DMS53 (cell line): ENCODE measurements at regions not wholly inside any gene's neighbourhood (a gene's known extent, or its start where the extent isn't known, plus 50 kb on each side); places are given as distances from the start of the nearest gene placed in this dataset.

Source experiments
- DNase-seq: peaks from one replicate; lab custom pipeline; 2025; lab: John Stamatoyannopoulos, UW

DNA sequence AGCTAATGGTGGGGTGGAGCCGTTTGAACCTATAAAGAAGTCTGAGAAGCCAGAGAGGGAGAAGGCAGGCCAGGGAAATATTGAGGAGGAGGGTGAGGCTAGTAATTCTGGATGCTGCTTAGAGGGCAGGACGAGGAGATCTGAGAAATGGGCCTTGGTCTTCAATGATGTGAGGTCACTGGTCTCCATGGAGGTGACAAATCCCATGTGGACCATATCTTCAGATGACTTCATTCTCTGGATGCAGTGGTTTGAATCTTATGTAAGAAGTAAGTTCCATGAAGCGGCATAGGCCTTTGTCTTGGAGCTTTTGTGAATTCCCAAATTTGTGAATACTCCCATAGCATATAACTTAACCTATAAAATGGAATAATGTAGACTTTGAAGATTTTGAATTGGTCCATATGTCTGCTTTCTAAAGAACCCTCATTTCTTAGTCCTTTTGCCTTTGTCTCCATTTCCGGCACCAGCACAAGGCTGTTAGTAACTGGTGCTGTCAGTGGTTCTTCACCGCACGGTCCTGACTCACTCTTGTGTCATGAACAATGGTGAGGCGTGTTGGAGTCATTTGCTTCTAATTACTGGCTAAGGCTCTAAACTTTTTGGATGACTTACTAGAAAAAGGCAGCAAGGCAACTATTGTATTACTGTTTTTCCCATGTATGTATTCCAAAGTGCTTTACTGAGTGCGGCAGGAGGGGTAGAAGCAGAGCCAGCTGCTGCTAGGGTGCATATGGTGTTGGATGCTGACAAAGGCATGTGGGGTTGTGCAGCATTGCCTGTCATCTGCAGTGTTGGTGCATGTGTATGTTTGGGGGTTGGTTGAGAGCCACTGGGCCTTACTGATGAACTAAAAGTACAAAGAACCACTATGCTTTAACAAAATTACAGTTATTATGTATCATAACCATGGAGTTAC is 279.3 kb upstream of the C2CD4B start:
- DNase-seq, result no peak

DNA sequence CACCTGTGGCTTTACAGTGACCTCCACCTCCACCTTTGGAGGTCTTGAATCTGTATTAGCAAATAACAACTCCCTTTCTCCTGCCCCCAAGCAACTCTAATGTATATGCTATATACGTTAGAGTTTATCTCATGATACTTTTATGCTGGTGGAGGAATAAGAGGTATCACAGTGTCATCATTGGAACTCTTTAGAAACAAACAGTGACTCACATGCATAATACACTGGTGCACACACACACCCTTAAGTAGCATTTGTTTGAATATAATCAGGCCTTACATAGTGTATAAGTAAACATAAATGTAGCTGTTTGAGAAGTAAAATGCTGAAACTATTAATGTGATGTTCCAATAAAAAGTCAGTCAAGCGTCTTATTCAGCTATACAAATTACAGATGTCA is 280.2 kb upstream of the C2CD4B start:
- peak; percentile 26 for DNase-seq

DNA sequence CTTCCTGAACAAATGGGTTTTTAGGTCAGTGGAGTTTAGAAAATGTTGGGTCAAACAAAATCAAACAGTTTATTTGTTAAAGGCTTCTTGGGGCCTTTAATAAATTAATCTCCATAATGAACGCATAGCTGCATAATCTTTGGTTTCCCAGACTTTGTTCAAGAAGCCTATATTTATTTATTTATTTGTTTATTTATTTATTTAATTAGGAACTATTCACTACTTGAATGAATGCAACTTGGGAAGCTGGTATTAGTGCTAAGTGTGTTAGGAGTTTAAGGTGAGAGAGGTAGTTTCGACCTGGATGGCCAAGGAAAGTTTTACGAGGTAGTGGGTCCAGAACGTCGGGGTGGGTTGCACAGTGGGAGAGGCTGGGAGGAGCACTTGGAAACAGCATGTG is 281.9 kb upstream of the C2CD4B start:
- DNase-seq, result no peak

DNA sequence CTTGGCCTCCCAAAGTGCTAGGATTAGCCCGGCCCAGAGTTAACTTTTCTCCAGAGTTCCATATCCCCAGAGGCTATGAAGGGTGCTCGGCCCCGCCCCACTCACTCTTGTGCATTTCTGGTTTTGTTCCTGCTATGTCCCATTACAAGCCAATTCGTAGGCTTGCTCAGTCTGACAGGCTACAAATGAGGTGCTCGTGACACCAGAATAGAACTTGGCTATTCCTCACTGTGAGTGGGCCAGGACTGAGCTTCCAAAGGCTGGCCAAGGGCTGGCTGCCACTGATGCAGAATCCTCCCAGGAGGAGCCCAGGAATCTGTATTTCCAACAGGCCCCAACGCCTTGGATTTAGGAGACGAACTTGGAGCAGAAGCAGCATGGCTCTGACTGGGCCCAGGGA is 282.7 kb upstream of the C2CD4B start:
- no peak for DNase-seq

DNA sequence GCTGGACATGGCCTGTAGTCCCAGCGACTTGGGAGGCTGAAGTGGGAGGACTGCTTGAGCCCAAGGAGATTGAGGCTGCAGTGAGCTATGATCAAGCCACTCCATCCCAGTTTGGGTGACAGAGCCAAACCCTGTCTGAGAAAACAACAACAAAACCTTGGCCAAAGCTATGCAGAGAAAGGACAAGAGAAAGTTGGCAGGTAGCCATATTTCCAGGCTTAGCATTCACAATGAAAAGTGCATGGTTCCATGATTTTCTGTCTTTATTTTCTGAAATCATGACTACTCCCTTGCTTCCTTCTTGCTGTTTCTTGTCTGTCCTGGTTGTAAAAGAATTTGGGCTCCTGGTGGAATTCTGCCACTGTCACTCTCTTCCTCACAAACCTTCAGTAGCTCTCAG is 284.6 kb upstream of the C2CD4B start:
- DNase-seq, result no peak

DNA sequence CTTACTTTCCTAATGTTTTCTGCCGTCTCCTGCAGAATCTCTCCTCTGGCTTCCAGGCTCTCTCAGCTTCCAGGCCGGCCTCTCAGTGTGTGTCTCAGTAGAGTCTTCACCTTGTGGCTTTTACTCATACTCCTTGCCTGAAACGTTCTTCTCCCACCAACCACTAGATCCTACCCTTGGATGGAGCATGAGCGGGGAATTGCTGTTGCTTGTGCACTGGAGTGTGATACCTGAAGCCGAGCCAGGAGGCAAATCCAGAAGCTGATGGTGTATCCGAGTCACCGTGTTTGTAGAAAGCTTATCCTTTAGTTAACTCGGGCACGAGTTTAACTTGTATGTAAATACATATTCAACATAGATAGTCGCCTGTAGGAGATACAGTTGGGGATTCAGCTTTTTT is 285.0 kb upstream of the C2CD4B start:
- no peak for DNase-seq

DNA sequence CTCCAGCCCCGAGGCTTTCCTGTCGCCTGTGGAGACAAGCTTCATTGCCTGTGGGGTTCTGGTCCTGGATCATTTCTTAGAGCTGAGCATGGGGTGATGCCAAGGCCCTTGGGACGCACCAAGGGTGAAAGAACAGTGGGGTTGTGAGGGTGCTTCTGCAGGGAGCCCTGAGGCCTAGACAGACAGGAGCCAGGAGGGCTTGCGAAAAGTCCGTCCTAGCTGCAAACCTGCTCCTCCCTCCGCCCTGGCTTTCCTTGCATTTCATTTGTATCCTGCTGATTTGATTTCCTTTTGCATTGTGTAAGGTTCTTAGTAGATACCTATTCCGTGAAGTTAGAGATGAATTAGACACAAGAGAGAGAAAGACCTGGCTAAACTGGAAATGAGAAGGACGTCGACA is 286.9 kb upstream of the C2CD4B start:
- no peak for DNase-seq

DNA sequence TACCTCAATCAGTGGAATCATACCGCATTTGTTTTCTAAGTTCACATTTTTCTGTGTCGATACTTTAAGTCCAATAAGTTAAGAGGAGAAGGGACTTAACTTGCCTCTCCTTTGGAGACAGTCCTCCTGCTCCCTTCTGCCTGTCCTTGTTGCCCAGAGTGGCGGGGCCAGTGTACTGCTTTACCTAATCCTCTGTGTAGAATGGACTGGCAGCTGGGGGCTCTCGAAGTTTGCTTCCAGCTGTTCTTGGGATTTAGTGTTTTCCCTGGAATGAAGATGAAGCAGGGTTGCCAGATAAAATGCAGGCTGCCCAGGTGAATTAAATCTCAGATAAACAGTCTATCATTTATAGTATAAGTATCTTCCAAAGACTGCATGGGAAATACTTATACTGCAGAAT is 287.6 kb upstream of the C2CD4B start:
- no peak for DNase-seq

DNA sequence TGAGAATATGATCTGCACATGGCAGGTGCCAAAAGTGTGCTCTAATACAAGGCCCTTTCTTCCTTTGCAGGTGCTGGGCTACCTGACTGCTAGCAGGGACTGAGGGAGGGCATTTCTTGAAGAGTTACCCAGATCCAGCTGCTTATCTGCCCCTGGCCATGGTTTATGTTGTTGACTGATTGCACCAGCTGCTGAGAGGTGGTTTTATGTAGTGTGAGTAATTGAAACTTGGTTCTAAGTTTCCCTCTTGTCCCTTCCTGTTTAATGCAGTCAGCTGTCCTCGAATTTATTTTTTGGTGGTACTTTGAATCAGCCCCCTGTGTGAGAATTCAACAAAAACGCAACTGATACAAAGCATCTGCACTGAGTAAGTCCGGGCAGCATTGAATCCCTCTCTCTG is 288.3 kb upstream of the C2CD4B start:
- no peak for DNase-seq

DNA sequence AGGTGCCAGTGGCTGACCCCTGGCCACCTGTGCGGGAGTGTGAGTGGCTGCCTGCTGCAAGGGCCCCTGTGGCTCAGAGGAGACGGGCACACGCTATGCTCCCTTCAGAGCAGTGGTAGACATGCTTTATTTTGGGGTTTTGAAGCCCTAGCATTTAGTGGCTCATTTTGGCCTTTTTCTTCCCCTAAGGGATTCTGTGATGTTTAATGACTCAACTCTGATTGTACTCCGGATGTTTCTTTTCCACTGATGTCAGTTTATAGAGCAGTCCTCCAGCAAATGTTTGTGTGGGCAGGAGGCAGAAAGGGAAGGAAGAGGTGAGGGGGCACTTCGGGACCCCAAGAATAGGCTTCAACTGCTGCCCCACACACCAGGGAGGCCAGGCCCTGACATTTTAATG is 288.9 kb upstream of the C2CD4B start:
- DNase-seq, result no peak

DNA sequence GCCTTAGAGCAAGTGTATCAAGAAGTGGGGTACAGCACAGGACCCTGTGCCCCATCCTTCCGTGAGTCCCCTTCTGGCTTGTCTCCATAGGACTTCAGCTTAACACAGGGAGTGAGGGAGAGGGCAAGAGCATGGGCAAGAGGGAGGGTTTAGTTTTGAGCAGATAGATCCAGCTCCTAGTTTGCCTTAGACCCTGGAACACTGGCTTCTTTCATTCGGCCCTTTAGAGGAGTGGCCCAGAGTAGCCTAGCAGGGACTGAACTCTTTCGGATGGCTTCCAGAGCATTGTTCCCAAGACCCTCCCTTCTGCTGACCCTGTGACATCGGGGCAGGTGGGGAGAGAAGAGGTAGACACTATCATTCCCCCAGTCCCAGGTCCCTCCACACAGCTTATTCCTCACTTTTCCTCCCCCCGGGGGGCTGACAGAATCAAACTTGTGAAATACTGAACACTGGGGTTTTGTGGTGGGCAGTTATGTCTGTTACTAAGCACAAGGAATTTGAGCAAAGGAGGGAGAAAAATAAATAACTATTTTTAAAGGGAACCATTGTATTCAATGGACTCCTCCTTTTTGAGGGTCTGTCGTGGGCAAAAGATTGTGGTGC is 289.6 kb upstream of the C2CD4B start:
- no peak for DNase-seq

DNA sequence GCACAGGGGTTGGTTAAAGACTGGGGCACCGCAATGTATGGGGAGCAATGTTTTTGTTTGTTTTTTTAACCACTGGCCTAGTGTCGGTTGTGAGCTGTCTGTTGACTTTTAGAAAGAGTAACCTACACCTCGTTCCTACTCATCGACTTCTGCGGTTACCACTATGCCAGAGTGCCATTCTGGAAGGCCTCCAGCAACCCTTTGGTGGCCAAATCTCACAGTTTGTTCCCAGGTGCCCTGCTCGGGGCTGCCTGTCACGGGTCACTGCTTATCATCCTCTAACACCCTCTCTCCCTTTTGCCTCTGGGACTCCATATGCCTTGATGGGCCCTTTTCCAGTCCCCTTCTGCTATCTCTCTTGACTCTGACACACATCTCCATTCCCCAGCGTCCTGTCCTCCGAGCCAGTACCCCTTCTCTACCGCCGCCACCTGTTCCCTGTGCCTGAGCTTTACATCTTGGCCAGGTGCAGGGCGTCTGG is 290.4 kb upstream of the C2CD4B start:
- no peak for DNase-seq

DNA sequence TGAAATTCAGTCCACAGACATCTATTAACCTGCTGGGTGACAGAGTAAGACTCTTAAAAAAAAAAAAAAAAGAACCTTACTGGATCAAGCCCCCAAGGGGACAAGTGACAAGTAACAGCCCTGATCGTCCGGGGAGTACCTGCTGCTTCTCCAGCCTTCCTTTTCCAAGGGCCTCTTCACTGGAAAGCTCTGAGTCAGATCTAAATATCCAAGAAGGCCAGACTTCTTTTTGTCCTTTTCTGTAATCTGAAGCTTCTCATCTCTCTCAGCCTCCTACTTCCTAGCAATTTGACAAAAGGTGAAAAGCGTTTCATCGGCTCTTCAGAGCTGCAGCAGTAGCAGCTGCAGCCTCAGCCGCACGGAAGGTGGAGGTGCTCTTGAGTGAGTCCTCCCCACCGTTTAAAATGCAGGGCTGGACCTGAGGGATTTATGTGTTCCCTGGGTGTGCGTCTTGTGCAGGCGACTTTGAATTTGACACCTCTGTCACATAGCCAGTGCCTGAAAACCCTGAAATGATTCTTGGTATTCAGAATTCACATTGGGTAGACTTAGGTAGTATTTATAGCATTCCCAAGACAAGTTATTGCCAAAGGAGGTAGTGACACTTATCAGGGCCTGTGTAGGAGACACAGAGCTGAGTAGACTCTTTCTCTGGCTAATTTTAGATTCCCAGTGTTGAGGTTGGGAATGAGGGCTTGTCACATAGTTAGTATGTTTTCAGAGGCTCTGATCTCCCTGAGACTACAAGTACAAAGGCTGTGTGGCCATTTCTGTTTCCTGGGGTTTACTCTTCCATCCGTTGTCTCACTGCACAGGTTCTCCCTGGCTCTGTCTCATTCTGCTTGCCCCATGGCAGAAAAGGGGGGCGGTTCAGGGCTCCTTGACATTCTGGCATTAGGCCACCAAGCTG is 291.2 kb upstream of the C2CD4B start:
- DNase-seq, result no peak

DNA sequence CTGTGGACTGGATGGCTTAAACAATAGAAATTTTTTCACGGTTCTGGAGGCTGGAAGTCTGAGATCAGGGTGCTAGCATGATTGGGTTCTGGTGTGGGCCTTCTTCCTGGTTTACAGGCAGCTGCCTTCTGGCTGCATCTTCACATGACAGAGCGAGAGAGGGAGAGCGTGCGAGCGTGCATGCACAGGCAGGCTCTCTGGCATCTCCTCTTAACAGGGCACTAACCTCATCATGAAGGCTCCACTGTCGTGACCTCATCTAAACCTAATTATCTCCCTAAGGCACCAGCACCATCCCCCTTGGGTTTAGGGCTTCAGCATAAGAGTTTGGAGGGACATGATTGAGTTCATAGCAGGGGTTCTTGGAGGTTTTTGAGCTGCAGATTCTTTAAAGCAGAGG is 292.0 kb upstream of the C2CD4B start:
- DNase-seq, result no peak

DNA sequence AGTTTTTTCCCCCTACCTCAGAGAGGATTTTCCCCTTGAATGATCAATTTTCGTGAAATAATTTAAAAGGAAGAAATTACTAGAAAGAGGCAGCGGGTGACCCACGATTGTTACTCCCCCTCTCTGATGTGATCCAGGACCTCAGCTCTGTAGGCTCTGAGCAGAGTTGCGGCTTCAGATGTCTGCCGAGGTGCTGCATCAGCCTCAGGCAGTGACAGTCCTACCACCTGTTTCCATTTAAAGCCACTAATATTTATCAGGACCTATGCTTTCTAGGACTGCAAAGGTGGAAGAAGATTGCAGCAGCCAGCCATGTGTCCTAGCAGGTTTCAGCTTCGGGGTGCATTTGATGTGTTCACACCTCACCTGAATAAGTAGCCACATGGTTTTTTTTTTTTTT is 294.8 kb upstream of the C2CD4B start:
- no peak for DNase-seq

DNA sequence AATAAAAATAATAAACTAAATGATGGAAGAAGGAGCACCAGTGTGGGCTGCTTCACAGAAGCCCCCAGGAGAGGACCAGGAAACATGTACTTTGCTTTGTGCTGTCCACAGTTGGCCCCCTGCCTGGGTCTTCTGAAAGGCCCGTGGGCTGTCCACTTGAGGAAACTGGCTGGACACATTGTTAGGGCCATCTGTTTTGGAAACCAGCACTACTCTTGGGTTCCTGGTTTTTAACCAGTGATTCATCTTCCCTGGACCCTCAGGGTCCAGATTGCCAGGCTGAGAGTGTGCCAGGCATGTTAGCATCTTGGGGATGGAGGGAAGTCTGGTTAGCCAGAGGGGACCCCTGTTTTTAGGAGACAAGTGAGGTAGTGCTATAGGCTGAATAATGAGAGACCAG is 297.2 kb upstream of the C2CD4B start:
- DNase-seq, result no peak

DNA sequence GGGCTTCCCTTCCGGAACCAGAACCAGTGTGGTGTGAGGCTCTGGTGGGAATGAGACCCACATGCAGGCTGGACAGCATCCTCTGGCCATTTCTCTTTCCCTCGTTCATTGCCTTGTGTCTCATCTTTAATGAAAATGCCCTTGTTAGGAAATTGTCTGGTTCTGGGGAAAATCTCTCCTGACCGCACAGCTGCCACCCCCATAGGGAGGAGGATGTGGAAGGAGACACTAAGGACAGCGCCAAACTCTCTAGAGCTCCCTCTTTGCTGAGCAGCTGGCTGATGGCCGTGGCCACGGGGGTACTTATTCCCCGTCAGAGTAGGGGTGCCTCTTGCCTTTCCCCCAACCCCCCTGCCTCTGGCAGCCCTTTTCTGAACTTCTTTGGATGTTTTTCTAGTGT is 297.6 kb upstream of the C2CD4B start:
- DNase-seq, result no peak

DNA sequence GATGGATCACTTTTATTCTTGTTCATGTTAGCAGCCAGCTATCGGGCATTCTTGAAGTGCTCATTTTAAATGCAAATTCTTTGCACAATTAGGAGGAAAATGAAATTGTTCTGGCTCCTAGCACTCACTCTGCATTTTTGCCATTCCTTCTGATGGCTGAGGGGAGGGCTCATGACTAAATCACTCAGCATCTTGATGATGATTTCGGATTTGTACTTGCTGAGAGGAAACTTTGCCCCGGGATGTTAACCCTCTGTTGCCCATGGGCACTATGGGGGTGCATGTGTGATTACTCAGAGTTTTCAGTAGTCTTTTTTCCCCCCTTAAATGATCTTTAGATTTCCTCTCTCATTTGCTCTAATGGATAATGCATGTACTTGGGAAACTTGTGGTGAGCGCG is 299.6 kb upstream of the C2CD4B start:
- no peak for DNase-seq

DNA sequence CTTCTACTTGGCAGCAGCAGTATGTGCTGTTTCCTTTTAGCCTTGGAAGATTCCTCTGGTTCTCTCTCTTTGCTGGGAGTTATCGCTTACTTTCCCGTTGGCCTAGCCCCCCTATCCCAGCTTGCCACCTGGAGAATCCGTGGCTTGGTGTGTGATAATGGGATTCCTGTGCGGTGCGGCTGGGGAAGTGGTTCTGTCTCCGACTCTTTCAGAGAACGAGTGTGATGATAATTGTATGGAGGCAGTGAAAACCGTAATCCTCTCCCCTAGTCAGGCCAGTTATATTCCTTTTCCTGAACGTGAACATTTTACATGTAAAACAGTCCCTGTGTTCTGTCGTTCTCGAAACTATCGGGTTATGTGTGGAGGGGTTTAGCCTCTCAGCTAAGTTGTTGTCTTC is 300.1 kb upstream of the C2CD4B start:
- no peak for DNase-seq

DNA sequence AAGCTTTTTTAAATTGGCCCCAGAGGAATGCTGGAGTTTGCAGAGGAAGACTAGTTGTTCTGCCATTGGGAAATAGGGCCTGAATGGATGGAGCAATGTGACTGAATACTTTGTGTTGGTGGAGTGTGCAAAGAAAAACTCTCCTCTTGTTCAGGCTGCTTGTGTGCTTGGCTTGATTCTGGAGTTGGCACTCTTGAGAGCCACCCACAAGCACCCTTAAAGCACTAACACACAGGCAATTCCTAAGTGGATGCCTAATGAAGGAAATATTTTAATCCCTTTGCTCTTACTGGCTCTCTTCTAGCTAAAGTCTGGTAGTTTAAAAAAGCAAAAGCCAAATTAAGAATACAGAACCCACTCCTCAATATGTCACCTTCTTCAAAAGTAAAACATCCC is 304.4 kb upstream of the C2CD4B start:
- peak; percentile 12 for DNase-seq

DNA sequence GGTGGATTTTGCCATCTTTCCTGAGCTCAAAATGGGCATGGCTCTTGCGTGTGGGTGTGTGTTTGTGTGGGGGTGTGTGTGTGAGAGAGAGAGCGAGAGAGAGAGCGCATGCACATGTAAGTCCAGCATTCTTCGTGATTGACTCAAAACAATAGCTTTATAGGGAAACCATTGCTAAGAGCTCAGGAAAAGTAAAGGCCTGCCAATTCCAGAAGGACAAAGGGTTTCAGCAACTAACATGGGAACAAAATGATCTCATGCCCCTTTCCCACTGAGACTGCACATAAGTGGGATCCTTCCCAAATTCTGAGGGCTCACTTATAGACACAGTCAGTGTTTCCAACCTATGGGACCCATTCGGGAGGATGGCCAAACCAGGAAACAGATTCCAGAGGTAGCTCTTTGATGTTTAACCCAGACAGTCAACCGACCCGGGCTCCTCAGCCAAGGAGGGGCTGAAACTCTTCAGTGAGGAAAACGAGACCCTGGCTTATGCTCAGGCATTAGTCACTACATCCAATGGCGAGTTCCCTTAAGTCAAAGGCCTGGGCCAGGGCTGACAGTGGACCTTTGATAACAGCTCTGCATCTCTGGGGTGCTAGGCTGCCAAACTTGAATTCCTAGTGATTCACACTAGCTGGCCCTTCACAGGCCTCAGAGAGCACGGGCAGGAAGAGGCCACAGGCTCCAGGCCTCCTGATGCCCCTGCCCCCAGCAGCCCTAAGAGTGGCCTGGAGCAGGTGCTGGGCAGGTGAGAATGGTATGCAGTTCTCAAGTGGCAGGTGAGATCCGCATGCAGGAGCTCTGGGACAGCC is 305.0 kb upstream of the C2CD4B start:
- peak; percentile 80 for DNase-seq
